Activated T-helper 2 cell treated with anti-CD3 and anti-CD28 coated beads, Interferon-gamma antibody, Interleukin-2, Interleukin-4, amounts not matched to agents 10 μg/mL and 5 μg/mL and 100 μg/mL, durations not matched to agents 14 hours and 24 hours and 36 hours (primary cell): ENCODE measurements at regions not wholly inside any gene's neighbourhood (a gene's known extent, or its start where the extent isn't known, plus 50 kb on each side); places are given as distances from the start of the nearest gene placed in this dataset.
"Not testable (repeated sequence)": the region's sequence is repeated elsewhere in the genome, so short reads cannot be mapped to it uniquely, and the experiment has no call there.

Experiments used
- DNase-seq: peaks from one replicate; pipeline ENCODE4 v3.0.0; 2021; ENCODE audit warnings: low spot score
- H3K27ac Mint-ChIP-seq: one replicate; pipeline ENCODE4 v1.8.0; 2021; ENCODE audit warnings: mixed read lengths
- H3K27me3 Mint-ChIP-seq: one replicate; pipeline ENCODE4 v1.8.0; 2021; ENCODE audit warnings: low read depth, mixed read lengths
- H3K36me3 Mint-ChIP-seq: one replicate; pipeline ENCODE4 v1.8.0; 2021; ENCODE audit warnings: low read depth, mixed read lengths
- H3K4me1 Mint-ChIP-seq: one replicate; pipeline ENCODE4 v1.8.0; 2021; ENCODE audit warnings: low read depth, mixed read lengths
- H3K4me3 Mint-ChIP-seq: one replicate; pipeline ENCODE4 v1.8.0; 2021; ENCODE audit warnings: low read depth, mild to moderate bottlenecking, moderate library complexity, mixed read lengths
- H3K9me3 Mint-ChIP-seq: one replicate; pipeline ENCODE4 v1.8.0; 2021; ENCODE audit warnings: mixed read lengths
- intact Hi-C: fragments of 100-400 bp; cut with micrococcal nuclease; formaldehyde crosslinking; loops from one replicate; pipeline ENCODE4 v1.15.1; 2023

- H3K4me3 Mint-ChIP-seq, H3K27me3 Mint-ChIP-seq, H3K9me3 Mint-ChIP-seq, H3K27ac Mint-ChIP-seq, DNase-seq, H3K4me1 Mint-ChIP-seq, intact Hi-C loops, H3K36me3 Mint-ChIP-seq: not testable (repeated sequence)
These were observed 713.7 kb upstream of the TPTE start for GRCh38 chr21:9807675-9808074.

DNA sequence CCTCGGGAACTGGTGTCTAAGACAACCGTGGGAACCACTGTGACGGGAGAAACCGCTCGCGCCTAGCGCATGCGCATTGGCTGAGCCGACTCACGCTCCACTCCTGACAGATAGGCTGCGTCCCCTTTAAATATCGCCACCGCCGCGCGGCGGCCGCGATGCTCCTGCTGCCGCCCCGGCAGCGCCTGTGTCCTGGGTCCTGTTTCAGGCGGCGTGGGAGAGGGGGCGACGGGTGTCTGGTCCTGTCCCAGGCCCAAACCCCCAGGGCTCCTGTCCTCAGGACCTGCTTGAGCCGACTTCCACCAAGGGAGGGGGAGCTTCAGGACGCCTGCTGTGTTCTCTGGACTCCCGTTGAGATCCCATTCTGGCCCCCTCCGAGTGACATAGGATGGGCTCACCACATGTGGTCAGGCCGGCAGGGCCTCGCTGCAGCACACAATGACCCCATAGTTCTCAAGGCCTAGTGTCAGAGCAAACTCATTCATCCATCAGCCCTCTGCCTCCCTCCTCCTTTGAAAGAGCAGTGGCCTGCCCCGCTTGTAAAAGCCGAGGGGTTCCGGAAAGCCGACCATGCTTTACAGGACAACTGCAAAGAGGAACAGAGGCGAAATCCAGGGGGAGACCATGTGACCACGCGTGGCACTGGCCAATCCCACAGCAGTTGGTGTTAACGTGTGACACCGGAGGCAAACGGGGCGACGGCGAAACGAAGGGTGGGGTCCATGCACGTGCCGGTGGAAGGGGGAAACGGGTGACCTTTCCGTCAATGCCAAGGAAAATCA lies 710.0 kb upstream of the TPTE start:
- H3K4me3 Mint-ChIP-seq, H3K4me1 Mint-ChIP-seq, H3K27ac Mint-ChIP-seq, H3K9me3 Mint-ChIP-seq, H3K27me3 Mint-ChIP-seq, H3K36me3 Mint-ChIP-seq, DNase-seq, intact Hi-C loops: not testable (repeated sequence)

GRCh38 chr21:9812507-9812906 lies 708.9 kb upstream of the TPTE start:
- H3K36me3 Mint-ChIP-seq, H3K27ac Mint-ChIP-seq, H3K4me3 Mint-ChIP-seq, H3K9me3 Mint-ChIP-seq, H3K27me3 Mint-ChIP-seq, DNase-seq, intact Hi-C loops, H3K4me1 Mint-ChIP-seq: not testable (repeated sequence)

GRCh38 chr21:9813894-9814814 lies 707.2 kb upstream of the TPTE start:
- H3K9me3 Mint-ChIP-seq, H3K36me3 Mint-ChIP-seq, intact Hi-C loops, DNase-seq, H3K27ac Mint-ChIP-seq, H3K4me1 Mint-ChIP-seq, H3K4me3 Mint-ChIP-seq, H3K27me3 Mint-ChIP-seq: not testable (repeated sequence)

GRCh38 chr21:9815181-9815789 lies 706.1 kb upstream of the TPTE start:
- DNase-seq, H3K27me3 Mint-ChIP-seq, H3K4me1 Mint-ChIP-seq, H3K36me3 Mint-ChIP-seq, H3K9me3 Mint-ChIP-seq, H3K27ac Mint-ChIP-seq, intact Hi-C loops, H3K4me3 Mint-ChIP-seq: not testable (repeated sequence)

- intact Hi-C loops, H3K4me3 Mint-ChIP-seq, DNase-seq, H3K4me1 Mint-ChIP-seq, H3K9me3 Mint-ChIP-seq, H3K27me3 Mint-ChIP-seq, H3K36me3 Mint-ChIP-seq, H3K27ac Mint-ChIP-seq: not testable (repeated sequence)
These were observed 704.5 kb upstream of the TPTE start for GRCh38 chr21:9816734-9817334.

GRCh38 chr21:9817841-9818441 lies 703.4 kb upstream of the TPTE start:
- H3K4me1 Mint-ChIP-seq, H3K27me3 Mint-ChIP-seq, H3K9me3 Mint-ChIP-seq, H3K4me3 Mint-ChIP-seq, DNase-seq, H3K36me3 Mint-ChIP-seq, H3K27ac Mint-ChIP-seq, intact Hi-C loops: not testable (repeated sequence)

GRCh38 chr21:9819549-9820192 lies 701.7 kb upstream of the TPTE start:
- DNase-seq, H3K27ac Mint-ChIP-seq, H3K4me3 Mint-ChIP-seq, H3K9me3 Mint-ChIP-seq, H3K4me1 Mint-ChIP-seq, H3K36me3 Mint-ChIP-seq, intact Hi-C loops, H3K27me3 Mint-ChIP-seq: not testable (repeated sequence)

DNA sequence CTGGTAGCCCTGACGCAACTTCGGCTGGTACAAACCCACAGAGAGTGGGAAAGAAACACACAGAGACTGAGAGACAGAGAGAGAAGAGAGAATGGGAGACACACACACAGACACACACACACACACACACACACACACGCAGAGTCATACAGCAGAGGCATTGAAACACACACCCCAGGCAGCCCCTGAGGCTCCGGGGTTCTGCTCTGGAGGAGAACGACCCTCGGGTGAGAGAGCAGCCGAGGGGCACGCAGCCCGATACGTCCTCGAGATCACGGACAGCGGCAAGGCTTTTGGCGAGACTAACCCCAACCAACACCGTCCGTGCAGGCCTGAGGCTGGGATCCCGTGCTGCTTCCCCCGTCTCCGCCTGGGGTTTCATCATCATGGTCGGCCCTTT lies 700.8 kb upstream of the TPTE start:
- H3K27ac Mint-ChIP-seq, H3K4me1 Mint-ChIP-seq, H3K36me3 Mint-ChIP-seq, DNase-seq, H3K4me3 Mint-ChIP-seq, intact Hi-C loops, H3K9me3 Mint-ChIP-seq, H3K27me3 Mint-ChIP-seq: not testable (repeated sequence)

GRCh38 chr21:9821472-9821871 lies 699.9 kb upstream of the TPTE start:
- intact Hi-C loops, H3K4me1 Mint-ChIP-seq, H3K27me3 Mint-ChIP-seq, H3K27ac Mint-ChIP-seq, H3K36me3 Mint-ChIP-seq, H3K4me3 Mint-ChIP-seq, DNase-seq, H3K9me3 Mint-ChIP-seq: not testable (repeated sequence)

DNA sequence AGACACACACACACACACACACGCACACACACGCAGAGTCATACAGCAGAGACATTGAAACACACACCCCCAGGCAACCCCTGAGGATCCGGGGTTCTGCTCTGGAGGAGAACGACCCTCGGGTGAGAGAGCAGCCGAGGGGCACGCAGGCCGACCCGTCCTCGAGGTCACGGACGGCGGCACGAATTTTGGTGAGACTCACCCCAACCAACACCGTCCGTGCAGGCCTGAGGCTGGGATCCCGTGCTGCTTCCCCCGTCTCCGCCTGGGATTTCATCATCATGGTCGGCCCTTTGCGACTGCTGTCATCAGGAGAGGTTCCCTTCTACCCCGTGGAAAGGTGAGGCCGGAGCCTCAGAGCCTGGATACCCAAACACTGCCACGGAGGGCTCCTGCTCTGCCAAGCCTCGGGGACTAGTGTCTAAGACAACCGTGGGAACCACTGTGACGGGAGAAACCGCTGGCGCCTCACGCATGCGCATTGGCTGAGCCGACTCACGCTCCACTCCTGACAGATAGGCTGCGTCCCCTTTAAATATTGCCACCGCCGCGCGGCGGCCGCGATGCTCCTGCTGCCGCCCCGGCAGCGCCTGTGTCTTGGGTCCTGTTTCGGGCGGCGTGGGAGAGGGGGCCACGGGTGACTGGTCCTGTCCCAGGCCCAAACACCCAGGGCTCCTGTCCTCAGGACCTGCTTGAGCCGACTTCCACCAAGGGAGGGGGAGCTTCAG lies 699.1 kb upstream of the TPTE start:
- DNase-seq, H3K36me3 Mint-ChIP-seq, H3K27me3 Mint-ChIP-seq, H3K27ac Mint-ChIP-seq, H3K9me3 Mint-ChIP-seq, H3K4me3 Mint-ChIP-seq, intact Hi-C loops, H3K4me1 Mint-ChIP-seq: not testable (repeated sequence)
